ENCODE measurements at regions not wholly inside any gene's neighbourhood (a gene's known extent, or its start where the extent isn't known, plus 50 kb on each side); places are given as distances from the start of the nearest gene placed in this dataset.

- TF ChIP-seq CTCF (CRISPR knock-in tag; IDR thresholded peaks at IDR 0.05) (no peak), POLR2A (IDR thresholded peaks at IDR 0.05; ENCODE audit: insufficient read depth in 1 of 2, low read depth in 2 of 2, low read length in 2 of 2) (no peak), ZKSCAN8 (CRISPR knock-in tag; IDR thresholded peaks at IDR 0.05; ENCODE audit: borderline replicate concordance) (no peak), CHD2 (IDR thresholded peaks at IDR 0.05; ENCODE audit: low read depth, low read length) (no peak), MTA1 (CRISPR knock-in tag; IDR thresholded peaks at IDR 0.05; ENCODE audit: borderline replicate concordance) (no peak), ZNF180 (CRISPR knock-in tag; IDR thresholded peaks at IDR 0.05; ENCODE audit: borderline replicate concordance, low read depth) (no peak), ATF3 (CRISPR knock-in tag; IDR thresholded peaks at IDR 0.05) (no peak), CCAR2 (optimal IDR thresholded peaks at IDR 0.05; ENCODE audit: low read depth, low read length) (no peak), ZMYM2 (CRISPR knock-in tag; IDR thresholded peaks at IDR 0.05) (no peak), GLMP (CRISPR knock-in tag; IDR thresholded peaks at IDR 0.05; ENCODE audit: borderline replicate concordance) (no peak), SMC3 (IDR thresholded peaks at IDR 0.05; ENCODE audit: low read length) (no peak), JUN (CRISPR knock-in tag; IDR thresholded peaks at IDR 0.05) (no peak)
Observed at GRCh38 chr3:168506589-168506988, 410.9 kb upstream of the GOLIM4 start.
